ENCODE measurements at regions not wholly inside any gene's neighbourhood (a gene's known extent, or its start where the extent isn't known, plus 50 kb on each side); places are given as distances from the start of the nearest gene placed in this dataset.

- Histone ChIP-seq H3K79me2 (ENCODE audit: low read length) (no peaks in the 10 kb centered on the region), H3K36me3 (ENCODE audit: low read depth, low read length) (0 out of 2 replicates have a peak, but pooled peaks cover 6% of the 10 kb centered on the region), H3K27me3 (ENCODE audit: low read length) (no peaks in the 10 kb centered on the region), H3F3A (ENCODE audit: low read length, unreplicated experiment) (no peaks in the 10 kb centered on the region), H4K20me1 (ENCODE audit: low read length) (no peaks in the 10 kb centered on the region), H3K9ac (ENCODE audit: low read length) (no peak overlapping the region), H3K4me2 (ENCODE audit: low read length) (no peak overlapping the region), H3K27ac (ENCODE audit: low read length) (no peak overlapping the region), H3K4me3 (ENCODE audit: low read length) (no peak overlapping the region), H3K9me3 (ENCODE audit: low read length) (no peaks in the 10 kb centered on the region), H2AFZ (ENCODE audit: low read length) (0 out of 2 replicates have a peak overlapping the region, but pooled peaks have one; percentile 1), H3K4me1 (ENCODE audit: insufficient read depth, low read length) (no peaks in the 10 kb centered on the region), H3K9me2 (replicated peaks; ENCODE audit: low read length) (no peaks in the 10 kb centered on the region; the same call in 1 of the 2 replicates)
- intact Hi-C loops (cut with micrococcal nuclease) = no loop called here
- ATAC-seq (peak; percentile 67), DNase-seq (peak; percentile 66)
- POLR2A ChIA-PET (ENCODE audit: unreplicated experiment) = no interaction called here
- TF ChIP-seq CTCF (conservative IDR thresholded peaks at IDR 0.05; ENCODE audit: low read depth, low read length) = no peak
- no peak for TF ChIP-seq EZH2phosphoT487 (IDR thresholded peaks at IDR 0.05; ENCODE audit: borderline replicate concordance, low read length)
- TF ChIP-seq EZH2 (IDR thresholded peaks at IDR 0.05; ENCODE audit: low read length, unreplicated experiment) = no peak
- CTCF ChIA-PET = no interaction called here
- no TSS peak for BruUV-seq (replicated peaks)
These were observed 406.3 kb upstream of the FAR2 start for GRCh38 chr12:28742791-28743190.

- Histone ChIP-seq H3K9me3 (ENCODE audit: low read length) (no peaks in the 10 kb centered on the region), H3K36me3 (ENCODE audit: low read depth, low read length) (peaks cover 17% of the 10 kb centered on the region), H4K20me1 (ENCODE audit: low read length) (no peaks in the 10 kb centered on the region), H3K79me2 (ENCODE audit: low read length) (no peaks in the 10 kb centered on the region), H3K4me1 (ENCODE audit: insufficient read depth, low read length) (no peaks in the 10 kb centered on the region), H3K4me2 (ENCODE audit: low read length) (no peak overlapping the region), H2AFZ (ENCODE audit: low read length) (no peak overlapping the region), H3K27ac (ENCODE audit: low read length) (no peak overlapping the region), H3K9ac (ENCODE audit: low read length) (no peak overlapping the region), H3K27me3 (ENCODE audit: low read length) (no peaks in the 10 kb centered on the region), H3K4me3 (ENCODE audit: low read length) (no peak overlapping the region), H3K9me2 (replicated peaks; ENCODE audit: low read length) (no peaks in the 10 kb centered on the region; the same call in 1 of the 2 replicates), H3F3A (ENCODE audit: low read length, unreplicated experiment) (no peaks in the 10 kb centered on the region)
- no TSS peak for BruUV-seq (replicated peaks)
- DNase-seq (no peak), ATAC-seq (no peak)
- ChIA-PET POLR2A (ENCODE audit: unreplicated experiment) (no interaction called here), CTCF (no interaction called here)
- intact Hi-C loops (cut with micrococcal nuclease) = no loop called here
- TF ChIP-seq CTCF (conservative IDR thresholded peaks at IDR 0.05; ENCODE audit: low read depth, low read length) = no peak
- TF ChIP-seq EZH2 (IDR thresholded peaks at IDR 0.05; ENCODE audit: low read length, unreplicated experiment) = no peak
- TF ChIP-seq EZH2phosphoT487 (IDR thresholded peaks at IDR 0.05; ENCODE audit: borderline replicate concordance, low read length) = no peak
These were observed 402.2 kb upstream of the FAR2 start for GRCh38 chr12:28746734-28747325.

DNA sequence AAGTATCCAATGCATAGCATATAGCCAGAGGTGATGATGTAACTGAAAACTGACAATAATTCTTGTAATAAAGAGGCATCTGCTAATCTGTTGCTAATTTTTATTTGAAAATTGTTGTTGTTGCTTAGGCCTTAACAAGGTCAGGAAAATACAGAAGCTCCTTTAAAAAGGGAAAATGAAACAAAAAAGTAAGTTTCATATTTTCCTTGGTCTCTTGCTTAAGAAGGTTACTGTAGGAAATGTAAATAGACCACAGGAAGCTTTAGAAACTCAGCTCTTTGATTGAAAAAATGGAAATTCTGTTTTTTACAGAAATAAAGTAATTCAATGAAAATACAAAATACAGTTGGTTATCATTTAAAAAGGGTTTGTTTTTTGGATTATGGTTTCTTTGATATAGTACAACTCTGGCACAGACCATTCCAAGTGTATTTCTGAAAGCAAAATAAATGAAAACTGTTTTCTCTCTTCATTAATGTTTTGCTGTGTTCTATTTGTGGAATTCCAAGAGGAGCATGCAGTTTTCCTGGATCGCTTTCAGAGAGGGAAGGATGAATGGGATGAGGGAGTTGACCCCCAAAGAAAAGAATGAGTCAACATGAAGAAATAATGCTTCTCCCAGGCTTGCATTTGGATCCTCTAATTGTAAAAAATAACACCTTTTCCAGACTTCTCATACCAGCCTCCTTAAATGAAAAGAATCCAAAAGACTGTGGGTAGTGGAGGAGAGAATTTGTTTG lies 398.0 kb upstream of the FAR2 start:
- no peak overlapping the region for H3K4me2 ChIP-seq (ENCODE audit: low read length)
- H2AFZ ChIP-seq (ENCODE audit: low read length) = no peak overlapping the region
- no peak for DNase-seq
- no peaks in the 10 kb centered on the region for H3K79me2 ChIP-seq (ENCODE audit: low read length)
- no peaks in the 10 kb centered on the region for H3F3A ChIP-seq (ENCODE audit: low read length, unreplicated experiment)
- peaks cover 10% of the 10 kb centered on the region; the same call in 1 of the 2 replicates for H3K9me3 ChIP-seq (ENCODE audit: low read length)
- H3K36me3 ChIP-seq (ENCODE audit: low read depth, low read length) = peaks cover 28% of the 10 kb centered on the region
- no peak for TF ChIP-seq EZH2 (IDR thresholded peaks at IDR 0.05; ENCODE audit: low read length, unreplicated experiment)
- TF ChIP-seq CTCF (conservative IDR thresholded peaks at IDR 0.05; ENCODE audit: low read depth, low read length) = no peak
- TF ChIP-seq EZH2phosphoT487 (IDR thresholded peaks at IDR 0.05; ENCODE audit: borderline replicate concordance, low read length) = no peak
- ChIA-PET POLR2A (ENCODE audit: unreplicated experiment) (no interaction called here), CTCF (no interaction called here)
- intact Hi-C loops (cut with micrococcal nuclease) = no loop called here
- no TSS peak for BruUV-seq (replicated peaks)
- H3K4me1 ChIP-seq (ENCODE audit: insufficient read depth, low read length) = no peaks in the 10 kb centered on the region
- no peak for ATAC-seq
- H3K27me3 ChIP-seq (ENCODE audit: low read length) = no peaks in the 10 kb centered on the region
- H3K27ac ChIP-seq (ENCODE audit: low read length) = no peak overlapping the region
- no peaks in the 10 kb centered on the region; the same call in 1 of the 2 replicates for H3K9me2 ChIP-seq (replicated peaks; ENCODE audit: low read length)
- H3K4me3 ChIP-seq (ENCODE audit: low read length) = no peak overlapping the region
- H4K20me1 ChIP-seq (ENCODE audit: low read length) = no peaks in the 10 kb centered on the region
- H3K9ac ChIP-seq (ENCODE audit: low read length) = no peak overlapping the region

All from PC-3 (cell line).